PC-9 (cell line): ENCODE measurements at regions not wholly inside any gene's neighbourhood (a gene's known extent, or its start where the extent isn't known, plus 50 kb on each side); places are given as distances from the start of the nearest gene placed in this dataset.

Experiments
- BruUV-seq: library from RNA; stranded (reverse); fragments of 400-500 nt; replicated peaks from 2 replicates; lab custom pipeline; 2021; lab: Mats Ljungman, UMichigan
- CTCF ChIA-PET: fragments of 300-600 bp; sonication (Branson Sonifier 250); formaldehyde crosslinking; loops from one replicate; lab custom pipeline; 2022; ENCODE audit warnings: antibody characterized with exemption; lab: Charles Lee
- POLR2A ChIA-PET: fragments of 300-600 bp; sonication (Branson Sonifier 250); formaldehyde crosslinking; loops from one replicate; lab custom pipeline; 2022; ENCODE audit warnings: antibody characterized with exemption; ENCODE audit not compliant: unreplicated experiment; lab: Charles Lee
- DNase-seq, 2 experiments: peaks; one replicate each; pipeline versions ENCODE4 v3.0.0 to v3.0.0-alpha.2; 2015 to 2022; ENCODE audit warnings: mixed read lengths in 1 of 2
- H2AFZ ChIP-seq: fragments of 200-600 bp; sonication (generic); 2 replicates; pipeline ENCODE4 v1.8.1; 2017; ENCODE audit warnings: antibody characterized with exemption
- H3F3A ChIP-seq: fragments of 200-600 bp; sonication (generic); 2 replicates; pipeline ENCODE4 v1.8.1; 2017; ENCODE audit warnings: antibody characterized with exemption, mild to moderate bottlenecking, low read depth; ENCODE audit not compliant: insufficient read depth
- H3K27ac ChIP-seq: fragments of 200-600 bp; sonication (generic); 2 replicates; pipeline ENCODE4 v1.6.1; 2016; ENCODE audit warnings: mixed run types
- H3K27me3 ChIP-seq: fragments of 200-600 bp; sonication (generic); 2 replicates; pipeline ENCODE4 v1.6.1; 2016; ENCODE audit warnings: low read depth, mixed run types; ENCODE audit not compliant: insufficient read depth
- H3K36me3 ChIP-seq: fragments of 200-600 bp; sonication (generic); 2 replicates; pipeline ENCODE4 v1.6.1; 2016; ENCODE audit warnings: low read depth, mixed run types
- H3K4me1 ChIP-seq: fragments of 200-600 bp; sonication (generic); replicated peaks from 2 replicates; pipeline ENCODE4 v1.6.1; 2016; ENCODE audit warnings: mixed run types; ENCODE audit not compliant: insufficient read depth
- H3K4me2 ChIP-seq: fragments of 200-600 bp; sonication (generic); 2 replicates; pipeline ENCODE4 v1.6.1; 2017; ENCODE audit warnings: mixed run types
- H3K4me3 ChIP-seq: fragments of 200-600 bp; sonication (generic); 2 replicates; pipeline ENCODE4 v1.6.1; 2016; ENCODE audit warnings: mixed run types
- H3K79me2 ChIP-seq: fragments of 200-600 bp; sonication (generic); 2 replicates; pipeline ENCODE4 v1.6.1; 2017; ENCODE audit warnings: low read depth, mixed run types
- H3K9me2 ChIP-seq: fragments of 200-600 bp; sonication (generic); 2 replicates; pipeline ENCODE4 v1.8.1; 2017; ENCODE audit warnings: mild to moderate bottlenecking; ENCODE audit not compliant: insufficient read depth
- H3K9me3 ChIP-seq: fragments of 200-600 bp; sonication (generic); 2 replicates; pipeline ENCODE4 v1.8.1; 2016; ENCODE audit warnings: low read depth; ENCODE audit not compliant: insufficient read depth
- H4K20me1 ChIP-seq: fragments of 200-600 bp; sonication (generic); 2 replicates; pipeline ENCODE4 v1.8.1; 2017; ENCODE audit not compliant: insufficient read depth
- CTCF ChIP-seq: fragments of 200-600 bp; sonication (generic); conservative IDR thresholded peaks from 2 replicates; pipeline ENCODE4 v1.6.1; 2017; ENCODE audit warnings: mixed run types, antibody characterized with exemption, mild to moderate bottlenecking, moderate library complexity
- EZH2 ChIP-seq: fragments of 200-600 bp; sonication (generic); IDR thresholded peaks from 2 replicates; pipeline ENCODE4 v1.8.0; 2017; ENCODE audit warnings: antibody characterized with exemption, low read depth
- intact Hi-C: fragments of 100-400 bp; cut with micrococcal nuclease; formaldehyde crosslinking; loops from one replicate; pipeline ENCODE4 v1.10.0; 2022; ENCODE audit not compliant: unreplicated experiment

GRCh38 chr2:220006152-220006621 lies 378.8 kb downstream of the SLC4A3 start:
- peaks cover 11% of the 10 kb centered on the region for H3K4me1 ChIP-seq
- H3K4me2 ChIP-seq, result no peak overlapping the region
- intact Hi-C loops, result no loop called here
- H3K27me3 ChIP-seq, result no peaks in the 10 kb centered on the region
- no peaks in the 10 kb centered on the region for H3F3A ChIP-seq
- H3K4me3 ChIP-seq, result no peak overlapping the region
- H3K79me2 ChIP-seq, result no peaks in the 10 kb centered on the region
- no peaks in the 10 kb centered on the region for H3K9me2 ChIP-seq
- ChIA-PET POLR2A (no interaction called here), CTCF (no interaction called here)
- no peak overlapping the region for H3K27ac ChIP-seq
- no peaks in the 10 kb centered on the region for H3K36me3 ChIP-seq
- no peak overlapping the region for H2AFZ ChIP-seq
- TF ChIP-seq EZH2 (no peak), CTCF (no peak)
- DNase-seq, result no peak
- no TSS peak for BruUV-seq
- no peaks in the 10 kb centered on the region for H3K9me3 ChIP-seq
- no peaks in the 10 kb centered on the region for H4K20me1 ChIP-seq

- Histone ChIP-seq H3F3A (no peaks in the 10 kb centered on the region), H3K4me3 (no peak overlapping the region), H3K79me2 (no peaks in the 10 kb centered on the region), H3K9me2 (no peaks in the 10 kb centered on the region), H3K36me3 (no peaks in the 10 kb centered on the region), H3K9me3 (no peaks in the 10 kb centered on the region), H3K27me3 (no peaks in the 10 kb centered on the region), H3K4me2 (no peak overlapping the region), H3K27ac (no peak overlapping the region), H3K4me1 (no peaks in the 10 kb centered on the region), H2AFZ (no peak overlapping the region), H4K20me1 (no peaks in the 10 kb centered on the region)
- intact Hi-C loops, result no loop called here
- no TSS peak for BruUV-seq
- no peak for TF ChIP-seq CTCF
- TF ChIP-seq EZH2, result no peak
- ChIA-PET CTCF (no interaction called here), POLR2A (no interaction called here)
- no peak for DNase-seq
These were observed 384.4 kb downstream of the SLC4A3 start for GRCh38 chr2:220011859-220012258.

- H3K4me2 ChIP-seq, result no peak overlapping the region
- H3F3A ChIP-seq, result no peaks in the 10 kb centered on the region
- no peaks in the 10 kb centered on the region for H3K4me1 ChIP-seq
- no peaks in the 10 kb centered on the region for H3K9me2 ChIP-seq
- no peak overlapping the region for H3K27ac ChIP-seq
- no peaks in the 10 kb centered on the region for H3K36me3 ChIP-seq
- no peaks in the 10 kb centered on the region for H3K9me3 ChIP-seq
- TF ChIP-seq CTCF (no peak), EZH2 (no peak)
- no peaks in the 10 kb centered on the region for H3K79me2 ChIP-seq
- no peak overlapping the region for H2AFZ ChIP-seq
- POLR2A ChIA-PET, result no interaction called here
- H4K20me1 ChIP-seq, result no peaks in the 10 kb centered on the region
- intact Hi-C loops, result no loop called here
- no TSS peak for BruUV-seq
- H3K4me3 ChIP-seq, result no peak overlapping the region
- no peak for DNase-seq
- CTCF ChIA-PET, result no interaction called here
- H3K27me3 ChIP-seq, result no peaks in the 10 kb centered on the region
These were observed 387.5 kb downstream of the SLC4A3 start for GRCh38 chr2:220014961-220015360.
